OCI-LY1 (cell line): ENCODE measurements at regions not wholly inside any gene's neighbourhood (a gene's known extent, or its start where the extent isn't known, plus 50 kb on each side); places are given as distances from the start of the nearest gene placed in this dataset.

Experiments
- H2AFZ ChIP-seq: fragments of 200-600 bp; sonication (generic), shearing (Covaris generic); 2 replicates; pipeline ENCODE4 v1.6.0; 2014; ENCODE audit warnings: antibody characterized with exemption, mild to moderate bottlenecking, low read length
- H3F3A ChIP-seq: fragments of 200-600 bp; sonication (generic), shearing (Covaris generic); 2 replicates; pipeline ENCODE4 v1.6.0; 2014; ENCODE audit warnings: mild to moderate bottlenecking, antibody characterized with exemption, low read length, moderate library complexity; ENCODE audit not compliant: insufficient read depth
- H3K27ac ChIP-seq: fragments of 200-600 bp; sonication (generic); 2 replicates; pipeline ENCODE4 v1.5.1; 2014; ENCODE audit warnings: low read length, mixed run types, mild to moderate bottlenecking, low read depth; ENCODE audit not compliant: poor library complexity, severe bottlenecking
- H3K27me3 ChIP-seq: fragments of 200-600 bp; sonication (generic); 2 replicates; pipeline ENCODE4 v1.6.0; 2014; ENCODE audit warnings: antibody characterized with exemption, mild to moderate bottlenecking, low read length, moderate library complexity; ENCODE audit not compliant: insufficient read depth
- H3K36me3 ChIP-seq: fragments of 200-600 bp; sonication (generic); 2 replicates; pipeline ENCODE4 v1.6.1; 2014; ENCODE audit warnings: mild to moderate bottlenecking, antibody characterized with exemption, low read length, moderate library complexity, mixed read lengths; ENCODE audit not compliant: insufficient read depth
- H3K4me1 ChIP-seq: fragments of 200-600 bp; sonication (generic); 2 replicates; pipeline ENCODE4 v1.5.1; 2014; ENCODE audit warnings: mild to moderate bottlenecking, low read length, moderate library complexity; ENCODE audit not compliant: insufficient read depth, severe bottlenecking
- H3K4me2 ChIP-seq: fragments of 200-600 bp; sonication (generic), shearing (Covaris generic); 2 replicates; pipeline ENCODE4 v1.6.1; 2014; ENCODE audit warnings: low read length
- H3K4me3 ChIP-seq: fragments of 200-600 bp; sonication (generic); 2 replicates; pipeline ENCODE4 v1.5.1; 2014; ENCODE audit warnings: low read length, low read depth, mild to moderate bottlenecking, mixed read lengths; ENCODE audit not compliant: poor library complexity, severe bottlenecking
- H3K79me2 ChIP-seq: fragments of 200-600 bp; shearing (Covaris generic); 2 replicates; pipeline ENCODE4 v1.6.1; 2016; ENCODE audit warnings: mixed run types, low read length, mixed read lengths; ENCODE audit not compliant: insufficient read depth
- H3K9ac ChIP-seq: fragments of 200-600 bp; sonication (generic), shearing (Covaris generic); 2 replicates; pipeline ENCODE4 v1.6.1; 2014; ENCODE audit warnings: mild to moderate bottlenecking, low read length, mixed read lengths
- H3K9me2 ChIP-seq: fragments of 200-600 bp; sonication (generic), shearing (Covaris generic); 2 replicates; pipeline ENCODE4 v1.6.1; 2014; ENCODE audit warnings: low read depth, mild to moderate bottlenecking, low read length, mixed read lengths
- H3K9me3 ChIP-seq: fragments of 200-600 bp; shearing (Covaris generic); 2 replicates; pipeline ENCODE4 v1.6.1; 2014; ENCODE audit warnings: low read length, mixed read lengths
- H4K20me1 ChIP-seq: fragments of 200-600 bp; sonication (generic), shearing (Covaris generic); 2 replicates; pipeline ENCODE4 v1.6.0; 2016; ENCODE audit warnings: mild to moderate bottlenecking, low read length; ENCODE audit not compliant: insufficient read depth
- CTCF ChIP-seq: fragments of 200-600 bp; sonication (generic), shearing (Covaris generic); IDR thresholded peaks from 2 replicates; pipeline ENCODE4 v1.5.1; 2017; ENCODE audit warnings: mild to moderate bottlenecking, antibody characterized with exemption, low read length, moderate library complexity, mixed read lengths
- EZH2 ChIP-seq: fragments of 200-600 bp; sonication (generic), shearing (Covaris generic); IDR thresholded peaks from 2 replicates; pipeline ENCODE4 v1.8.0; 2017; ENCODE audit warnings: borderline replicate concordance, mixed run types, mild to moderate bottlenecking, antibody characterized with exemption, low read length, moderate library complexity, mixed read lengths

- no peak overlapping the region for H3K27ac ChIP-seq
- no peaks in the 10 kb centered on the region for H4K20me1 ChIP-seq
- H3K9ac ChIP-seq = no peak overlapping the region
- no peaks in the 10 kb centered on the region for H3F3A ChIP-seq
- no peak overlapping the region for H3K4me3 ChIP-seq
- no peaks in the 10 kb centered on the region for H3K4me1 ChIP-seq
- no peaks in the 10 kb centered on the region for H3K9me3 ChIP-seq
- H3K27me3 ChIP-seq = no peaks in the 10 kb centered on the region
- no peaks in the 10 kb centered on the region for H3K9me2 ChIP-seq
- H2AFZ ChIP-seq = no peak overlapping the region
- TF ChIP-seq CTCF (no peak), EZH2 (no peak)
- no peaks in the 10 kb centered on the region for H3K79me2 ChIP-seq
- no peaks in the 10 kb centered on the region for H3K36me3 ChIP-seq
- no peak overlapping the region for H3K4me2 ChIP-seq
These were observed 220.1 kb downstream of the PYDC2 start for GRCh38 chr3:191680989-191681597.

- Histone ChIP-seq H3K4me2 (no peak overlapping the region), H3F3A (no peaks in the 10 kb centered on the region)
These were observed 222.0 kb downstream of the PYDC2 start for GRCh38 chr3:191682961-191683360.

GRCh38 chr3:191686626-191687025 lies 225.7 kb downstream of the PYDC2 start:
- Histone ChIP-seq H4K20me1 (no peaks in the 10 kb centered on the region), H3K4me2 (no peak overlapping the region), H3K9me2 (no peaks in the 10 kb centered on the region), H3K79me2 (no peaks in the 10 kb centered on the region), H3K9ac (no peak overlapping the region), H3K27ac (no peak overlapping the region), H3F3A (no peaks in the 10 kb centered on the region), H3K36me3 (no peaks in the 10 kb centered on the region), H3K9me3 (no peaks in the 10 kb centered on the region), H3K27me3 (no peaks in the 10 kb centered on the region), H3K4me1 (no peaks in the 10 kb centered on the region), H2AFZ (no peak overlapping the region), H3K4me3 (no peak overlapping the region)
- no peak for TF ChIP-seq CTCF
- no peak for TF ChIP-seq EZH2

More at GRCh38 chr3:191682961-191683360, 222.0 kb downstream of the PYDC2 start:
- Histone ChIP-seq H3K9ac (no peak overlapping the region), H2AFZ (no peak overlapping the region), H3K27ac (no peak overlapping the region), H3K79me2 (no peaks in the 10 kb centered on the region), H3K9me2 (no peaks in the 10 kb centered on the region), H3K4me3 (no peak overlapping the region), H3K4me1 (no peaks in the 10 kb centered on the region), H4K20me1 (no peaks in the 10 kb centered on the region), H3K27me3 (no peaks in the 10 kb centered on the region), H3K9me3 (no peaks in the 10 kb centered on the region), H3K36me3 (no peaks in the 10 kb centered on the region)
- TF ChIP-seq CTCF = no peak
- TF ChIP-seq EZH2 = no peak
